ENCODE measurements at regions not wholly inside any gene's neighbourhood (a gene's known extent, or its start where the extent isn't known, plus 50 kb on each side); places are given as distances from the start of the nearest gene placed in this dataset.

DNA sequence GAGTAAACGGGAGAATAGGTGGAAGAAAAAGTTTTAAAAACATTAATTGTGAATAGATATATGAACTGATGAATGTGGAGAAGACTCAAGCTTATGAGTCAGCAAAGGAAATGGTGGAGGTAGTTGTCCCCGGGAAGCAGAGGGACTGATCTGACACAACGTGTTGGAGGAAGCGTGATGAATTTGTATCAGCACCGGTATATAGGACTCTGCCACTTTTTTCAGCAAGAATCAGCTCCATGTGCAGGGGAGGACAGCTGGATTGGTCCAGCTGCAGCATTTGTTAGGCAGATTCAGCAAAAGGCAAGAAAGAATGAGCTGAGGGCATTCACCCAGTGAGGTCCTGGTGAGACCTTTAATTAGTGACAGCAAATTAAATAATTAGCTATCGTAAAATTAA, 276.0 kb downstream of the TENT4A start:
- TF ChIP-seq JUNB (IDR thresholded peaks at IDR 0.05) (no peak), MAZ (IDR thresholded peaks at IDR 0.05; ENCODE audit: borderline replicate concordance, low read depth, low read length) (no peak), TFCP2L1 (CRISPR knock-in tag; IDR thresholded peaks at IDR 0.05) (no peak), POLR2AphosphoS2 (conservative IDR thresholded peaks at IDR 0.05; ENCODE audit: low read length) (no peak), FOSB (CRISPR knock-in tag; IDR thresholded peaks at IDR 0.05) (no peak), CBX2 (IDR thresholded peaks at IDR 0.05; ENCODE audit: borderline replicate concordance, low read depth) (no peak), RFX5 (IDR thresholded peaks at IDR 0.05) (no peak), PHF8 (IDR thresholded peaks at IDR 0.05; ENCODE audit: borderline replicate concordance, low read depth) (no peak)
- TF ChIP-seq, protein P1, sequence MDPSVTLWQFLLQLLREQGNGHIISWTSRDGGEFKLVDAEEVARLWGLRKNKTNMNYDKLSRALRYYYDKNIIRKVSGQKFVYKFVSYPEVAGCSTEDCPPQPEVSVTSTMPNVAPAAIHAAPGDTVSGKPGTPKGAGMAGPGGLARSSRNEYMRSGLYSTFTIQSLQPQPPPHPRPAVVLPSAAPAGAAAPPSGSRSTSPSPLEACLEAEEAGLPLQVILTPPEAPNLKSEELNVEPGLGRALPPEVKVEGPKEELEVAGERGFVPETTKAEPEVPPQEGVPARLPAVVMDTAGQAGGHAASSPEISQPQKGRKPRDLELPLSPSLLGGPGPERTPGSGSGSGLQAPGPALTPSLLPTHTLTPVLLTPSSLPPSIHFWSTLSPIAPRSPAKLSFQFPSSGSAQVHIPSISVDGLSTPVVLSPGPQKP (IDR thresholded peaks at IDR 0.05; ENCODE audit: low read depth, low read length): no peak
- TF ChIP-seq, protein P2, sequence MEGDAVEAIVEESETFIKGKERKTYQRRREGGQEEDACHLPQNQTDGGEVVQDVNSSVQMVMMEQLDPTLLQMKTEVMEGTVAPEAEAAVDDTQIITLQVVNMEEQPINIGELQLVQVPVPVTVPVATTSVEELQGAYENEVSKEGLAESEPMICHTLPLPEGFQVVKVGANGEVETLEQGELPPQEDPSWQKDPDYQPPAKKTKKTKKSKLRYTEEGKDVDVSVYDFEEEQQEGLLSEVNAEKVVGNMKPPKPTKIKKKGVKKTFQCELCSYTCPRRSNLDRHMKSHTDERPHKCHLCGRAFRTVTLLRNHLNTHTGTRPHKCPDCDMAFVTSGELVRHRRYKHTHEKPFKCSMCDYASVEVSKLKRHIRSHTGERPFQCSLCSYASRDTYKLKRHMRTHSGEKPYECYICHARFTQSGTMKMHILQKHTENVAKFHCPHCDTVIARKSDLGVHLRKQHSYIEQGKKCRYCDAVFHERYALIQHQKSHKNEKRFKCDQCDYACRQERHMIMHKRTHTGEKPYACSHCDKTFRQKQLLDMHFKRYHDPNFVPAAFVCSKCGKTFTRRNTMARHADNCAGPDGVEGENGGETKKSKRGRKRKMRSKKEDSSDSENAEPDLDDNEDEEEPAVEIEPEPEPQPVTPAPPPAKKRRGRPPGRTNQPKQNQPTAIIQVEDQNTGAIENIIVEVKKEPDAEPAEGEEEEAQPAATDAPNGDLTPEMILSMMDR (IDR thresholded peaks at IDR 0.05): no peak

Data from A549 (cell line).